Testis (tissue), 2 donors: ENCODE measurements at regions not wholly inside any gene's neighbourhood (a gene's known extent, or its start where the extent isn't known, plus 50 kb on each side); places are given as distances from the start of the nearest gene placed in this dataset.
"Not testable (repeated sequence)": the region's sequence is repeated elsewhere in the genome, so short reads cannot be mapped to it uniquely, and the experiment has no call there.

Source experiments
- CTCF ChIP-seq, 3 experiments: fragments of 450-650 bp in 2 of 3; fragments of 200-600 bp in 1 of 3; sonication (generic) in 1 of 3; IDR thresholded peaks; one replicate each; pipeline ENCODE4 v1.5.1; 2016 to 2019; ENCODE audit warnings: antibody characterized with exemption in 3 of 3, mild to moderate bottlenecking in 2 of 3, moderate library complexity in 1 of 3
- POLR2A ChIP-seq: fragments of 450-650 bp; IDR thresholded peaks from one replicate; pipeline ENCODE4 v1.6.1; 2017; ENCODE audit warnings: antibody characterized with exemption, mild to moderate bottlenecking, moderate library complexity

DNA sequence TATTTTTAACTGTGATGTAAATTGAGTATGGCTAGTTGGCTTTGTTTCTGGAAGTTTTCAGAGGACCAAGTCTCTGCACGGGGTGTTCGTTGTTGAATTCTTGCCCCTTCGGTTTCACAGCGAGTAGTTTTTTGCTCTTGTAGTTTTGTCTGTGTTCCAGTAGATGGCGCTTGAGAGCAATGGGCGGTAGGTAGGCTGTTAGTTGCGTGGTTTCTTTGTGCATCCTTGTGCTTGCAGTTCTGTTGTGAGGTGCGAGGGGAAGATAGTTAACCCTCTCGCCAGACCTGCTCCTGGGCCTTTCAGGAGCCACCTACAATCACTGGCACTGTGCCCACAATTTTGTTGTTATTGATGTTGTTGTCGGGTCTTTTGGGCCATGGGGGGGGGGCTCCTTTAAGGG is 118.1 kb downstream of the SPIN4 start:
- not testable (repeated sequence) for TF ChIP-seq CTCF (IDR thresholded peaks at IDR 0.05); POLR2A
